Erythroblast (primary cell): ENCODE measurements at regions not wholly inside any gene's neighbourhood (a gene's known extent, or its start where the extent isn't known, plus 50 kb on each side); places are given as distances from the start of the nearest gene placed in this dataset.

Source experiments
- GATA1 ChIP-seq: IDR thresholded peaks from 2 replicates; pipeline ENCODE4 v1.6.1; 2011; ENCODE audit warnings: low read depth, mild to moderate bottlenecking, control low read depth, low read length, moderate library complexity
- POLR2A ChIP-seq: IDR thresholded peaks from 2 replicates; pipeline ENCODE4 v1.6.1; 2011; ENCODE audit warnings: mild to moderate bottlenecking, low read length

DNA sequence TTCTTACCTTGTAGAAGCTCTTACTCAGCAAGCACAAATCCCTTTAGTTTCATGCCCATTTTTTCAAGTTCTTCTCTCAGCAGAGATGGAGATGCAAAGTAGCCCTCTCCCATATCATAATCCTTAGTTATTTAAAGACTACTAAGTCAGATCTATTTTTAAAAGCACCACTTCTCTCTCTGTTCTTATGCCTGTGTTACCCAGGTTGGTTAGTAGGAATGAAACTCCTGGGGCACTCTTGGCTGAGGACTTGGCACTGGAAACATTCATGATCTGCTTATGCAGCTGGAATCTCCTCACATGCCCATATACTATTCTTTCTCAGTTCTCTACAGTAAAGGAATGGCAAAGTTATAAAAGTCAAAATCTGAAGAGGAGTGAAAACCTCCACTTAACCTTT lies 51.9 kb upstream of the PPP2R5A start:
- TF ChIP-seq POLR2A (no peak), GATA1 (no peak)
